ENCODE measurements at regions not wholly inside any gene's neighbourhood (a gene's known extent, or its start where the extent isn't known, plus 50 kb on each side); places are given as distances from the start of the nearest gene placed in this dataset.

DNA sequence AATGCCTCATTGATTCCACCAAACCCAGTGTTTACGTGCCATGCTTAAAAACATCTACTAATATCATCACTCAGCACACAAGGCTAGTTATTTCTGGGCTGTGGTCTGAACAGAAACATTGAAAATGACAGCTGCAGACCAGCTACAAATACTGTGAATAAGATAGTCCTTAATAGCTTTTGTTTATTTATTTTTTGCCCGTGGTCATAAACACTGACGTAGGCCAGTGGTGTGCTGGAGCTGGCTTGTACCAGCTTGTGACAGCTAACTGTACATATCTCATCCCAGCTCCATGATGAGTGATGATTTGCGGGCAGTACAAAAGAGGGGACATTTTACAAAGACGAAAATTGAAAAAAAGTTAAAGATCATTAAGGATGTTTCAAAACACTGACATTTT, 1057.0 kb downstream of the EPHA7 start:
- TF ChIP-seq, protein P1, sequence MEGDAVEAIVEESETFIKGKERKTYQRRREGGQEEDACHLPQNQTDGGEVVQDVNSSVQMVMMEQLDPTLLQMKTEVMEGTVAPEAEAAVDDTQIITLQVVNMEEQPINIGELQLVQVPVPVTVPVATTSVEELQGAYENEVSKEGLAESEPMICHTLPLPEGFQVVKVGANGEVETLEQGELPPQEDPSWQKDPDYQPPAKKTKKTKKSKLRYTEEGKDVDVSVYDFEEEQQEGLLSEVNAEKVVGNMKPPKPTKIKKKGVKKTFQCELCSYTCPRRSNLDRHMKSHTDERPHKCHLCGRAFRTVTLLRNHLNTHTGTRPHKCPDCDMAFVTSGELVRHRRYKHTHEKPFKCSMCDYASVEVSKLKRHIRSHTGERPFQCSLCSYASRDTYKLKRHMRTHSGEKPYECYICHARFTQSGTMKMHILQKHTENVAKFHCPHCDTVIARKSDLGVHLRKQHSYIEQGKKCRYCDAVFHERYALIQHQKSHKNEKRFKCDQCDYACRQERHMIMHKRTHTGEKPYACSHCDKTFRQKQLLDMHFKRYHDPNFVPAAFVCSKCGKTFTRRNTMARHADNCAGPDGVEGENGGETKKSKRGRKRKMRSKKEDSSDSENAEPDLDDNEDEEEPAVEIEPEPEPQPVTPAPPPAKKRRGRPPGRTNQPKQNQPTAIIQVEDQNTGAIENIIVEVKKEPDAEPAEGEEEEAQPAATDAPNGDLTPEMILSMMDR (IDR thresholded peaks at IDR 0.05 in 2 of 3, conservative IDR thresholded peaks at IDR 0.05 in 1 of 3; ENCODE audit: control insufficient read depth in 2 of 3, extremely low read depth in 1 of 3, insufficient read depth in 1 of 3, low read depth in 3 of 3, low read length in 3 of 3), result no peak
- no peak for TF ChIP-seq POLR2A (IDR thresholded peaks at IDR 0.05; ENCODE audit: low read depth, low read length)
- TF ChIP-seq NR2C1 (IDR thresholded peaks at IDR 0.05), result no peak
- no peak for TF ChIP-seq ZSCAN29 (IDR thresholded peaks at IDR 0.05)
- TF ChIP-seq, protein P2, sequence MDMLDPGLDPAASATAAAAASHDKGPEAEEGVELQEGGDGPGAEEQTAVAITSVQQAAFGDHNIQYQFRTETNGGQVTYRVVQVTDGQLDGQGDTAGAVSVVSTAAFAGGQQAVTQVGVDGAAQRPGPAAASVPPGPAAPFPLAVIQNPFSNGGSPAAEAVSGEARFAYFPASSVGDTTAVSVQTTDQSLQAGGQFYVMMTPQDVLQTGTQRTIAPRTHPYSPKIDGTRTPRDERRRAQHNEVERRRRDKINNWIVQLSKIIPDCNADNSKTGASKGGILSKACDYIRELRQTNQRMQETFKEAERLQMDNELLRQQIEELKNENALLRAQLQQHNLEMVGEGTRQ (IDR thresholded peaks at IDR 0.05; ENCODE audit: borderline replicate concordance, low read depth, low read length), result no peak
- TF ChIP-seq, protein P3, sequence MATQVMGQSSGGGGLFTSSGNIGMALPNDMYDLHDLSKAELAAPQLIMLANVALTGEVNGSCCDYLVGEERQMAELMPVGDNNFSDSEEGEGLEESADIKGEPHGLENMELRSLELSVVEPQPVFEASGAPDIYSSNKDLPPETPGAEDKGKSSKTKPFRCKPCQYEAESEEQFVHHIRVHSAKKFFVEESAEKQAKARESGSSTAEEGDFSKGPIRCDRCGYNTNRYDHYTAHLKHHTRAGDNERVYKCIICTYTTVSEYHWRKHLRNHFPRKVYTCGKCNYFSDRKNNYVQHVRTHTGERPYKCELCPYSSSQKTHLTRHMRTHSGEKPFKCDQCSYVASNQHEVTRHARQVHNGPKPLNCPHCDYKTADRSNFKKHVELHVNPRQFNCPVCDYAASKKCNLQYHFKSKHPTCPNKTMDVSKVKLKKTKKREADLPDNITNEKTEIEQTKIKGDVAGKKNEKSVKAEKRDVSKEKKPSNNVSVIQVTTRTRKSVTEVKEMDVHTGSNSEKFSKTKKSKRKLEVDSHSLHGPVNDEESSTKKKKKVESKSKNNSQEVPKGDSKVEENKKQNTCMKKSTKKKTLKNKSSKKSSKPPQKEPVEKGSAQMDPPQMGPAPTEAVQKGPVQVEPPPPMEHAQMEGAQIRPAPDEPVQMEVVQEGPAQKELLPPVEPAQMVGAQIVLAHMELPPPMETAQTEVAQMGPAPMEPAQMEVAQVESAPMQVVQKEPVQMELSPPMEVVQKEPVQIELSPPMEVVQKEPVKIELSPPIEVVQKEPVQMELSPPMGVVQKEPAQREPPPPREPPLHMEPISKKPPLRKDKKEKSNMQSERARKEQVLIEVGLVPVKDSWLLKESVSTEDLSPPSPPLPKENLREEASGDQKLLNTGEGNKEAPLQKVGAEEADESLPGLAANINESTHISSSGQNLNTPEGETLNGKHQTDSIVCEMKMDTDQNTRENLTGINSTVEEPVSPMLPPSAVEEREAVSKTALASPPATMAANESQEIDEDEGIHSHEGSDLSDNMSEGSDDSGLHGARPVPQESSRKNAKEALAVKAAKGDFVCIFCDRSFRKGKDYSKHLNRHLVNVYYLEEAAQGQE (IDR thresholded peaks at IDR 0.05; ENCODE audit: low read depth, low read length), result no peak
- no peak for TF ChIP-seq HDAC2 (IDR thresholded peaks at IDR 0.05)
- TF ChIP-seq MYC (IDR thresholded peaks at IDR 0.05; ENCODE audit: insufficient read depth, insufficient read length, insufficient replicate concordance, low read length, severe bottlenecking), result no peak
- TF ChIP-seq POLR2AphosphoS5 (IDR thresholded peaks at IDR 0.05; ENCODE audit: low read length), result no peak
- no peak for TF ChIP-seq ATF7 (IDR thresholded peaks at IDR 0.05; ENCODE audit: low read depth)

Data from GM12878 (cell line).